H9 (cell line): ENCODE measurements at regions not wholly inside any gene's neighbourhood (a gene's known extent, or its start where the extent isn't known, plus 50 kb on each side); places are given as distances from the start of the nearest gene placed in this dataset.

Experiments
- DNase-seq: peaks from one replicate; pipeline ENCODE4 v3.0.0-alpha.2; 2017
- H2AFZ ChIP-seq: one replicate; pipeline ENCODE4 v1.6.1; 2013; ENCODE audit warnings: mild to moderate bottlenecking, low read length, control low read depth, moderate library complexity
- H2AK5ac ChIP-seq: 2 replicates; pipeline ENCODE4 v1.6.1; 2013; ENCODE audit warnings: low read length, control low read depth, mixed read lengths; ENCODE audit not compliant: insufficient read length
- H2BK120ac ChIP-seq: one replicate; pipeline ENCODE4 v1.6.1; 2013; ENCODE audit warnings: low read depth, mild to moderate bottlenecking, low read length, control low read depth, inconsistent platforms; ENCODE audit not compliant: poor library complexity, severe bottlenecking
- H2BK12ac ChIP-seq: 2 replicates; pipeline ENCODE4 v1.6.1; 2013; ENCODE audit warnings: low read length, control low read depth, mixed read lengths, low read depth; ENCODE audit not compliant: insufficient read length
- H2BK15ac ChIP-seq: 2 replicates; pipeline ENCODE4 v1.6.1; 2013; ENCODE audit warnings: low read depth, low read length, control low read depth
- H2BK20ac ChIP-seq: one replicate; pipeline ENCODE4 v1.6.1; 2013; ENCODE audit warnings: low read depth, mild to moderate bottlenecking, low read length, control low read depth, inconsistent platforms; ENCODE audit not compliant: poor library complexity, severe bottlenecking
- H2BK5ac ChIP-seq: 2 replicates; pipeline ENCODE4 v1.6.1; 2013; ENCODE audit warnings: low read length, control low read depth, mixed read lengths; ENCODE audit not compliant: insufficient read length
- H3K14ac ChIP-seq: 2 replicates; pipeline ENCODE4 v1.6.1; 2013; ENCODE audit warnings: low read length, control low read depth; ENCODE audit not compliant: insufficient read depth
- H3K18ac ChIP-seq: 2 replicates; pipeline ENCODE4 v1.6.1; 2013; ENCODE audit warnings: low read depth, mild to moderate bottlenecking, mixed read lengths, low read length, control low read depth; ENCODE audit not compliant: insufficient read length
- H3K23ac ChIP-seq: 2 replicates; pipeline ENCODE4 v1.6.1; 2013; ENCODE audit warnings: low read length, control low read depth, mixed read lengths, low read depth; ENCODE audit not compliant: insufficient read length
- H3K23me2 ChIP-seq: 2 replicates; pipeline ENCODE4 v1.6.1; 2013; ENCODE audit warnings: low read depth, mild to moderate bottlenecking, mixed read lengths, low read length, control low read depth; ENCODE audit not compliant: insufficient read length, poor library complexity, severe bottlenecking
- H3K27ac ChIP-seq: 2 replicates; pipeline ENCODE4 v1.5.1; 2013; ENCODE audit warnings: low read length, control low read depth, mixed read lengths, low read depth; ENCODE audit not compliant: insufficient read length
- H3K27me3 ChIP-seq: 2 replicates; pipeline ENCODE4 v1.6.1; 2013; ENCODE audit warnings: low read length, control low read depth, inconsistent platforms; ENCODE audit not compliant: insufficient read depth
- H3K4ac ChIP-seq: 2 replicates; pipeline ENCODE4 v1.6.1; 2013; ENCODE audit warnings: low read depth, mild to moderate bottlenecking, control low read depth, inconsistent platforms, low read length, moderate library complexity
- H3K4me1 ChIP-seq: 2 replicates; pipeline ENCODE4 v1.6.1; 2013; ENCODE audit warnings: low read length, control low read depth, inconsistent platforms; ENCODE audit not compliant: insufficient read depth
- H3K4me2 ChIP-seq: 2 replicates; pipeline ENCODE4 v1.6.1; 2013; ENCODE audit warnings: low read length, control low read depth, mixed read lengths; ENCODE audit not compliant: insufficient read length, insufficient read depth
- H3K56ac ChIP-seq: 2 replicates; pipeline ENCODE4 v1.6.1; 2013; ENCODE audit warnings: low read depth, mild to moderate bottlenecking, mixed read lengths, low read length, control low read depth; ENCODE audit not compliant: insufficient read length
- H3K79me1 ChIP-seq: 2 replicates; pipeline ENCODE4 v1.6.1; 2013; ENCODE audit warnings: low read depth, mild to moderate bottlenecking, moderate library complexity, low read length, control low read depth, inconsistent platforms; ENCODE audit not compliant: insufficient read depth, poor library complexity, severe bottlenecking
- H3K79me2 ChIP-seq: 2 replicates; pipeline ENCODE4 v1.6.1; 2013; ENCODE audit warnings: low read length, control low read depth, inconsistent platforms; ENCODE audit not compliant: insufficient read depth
- H3K9ac ChIP-seq: 2 replicates; pipeline ENCODE4 v1.6.1; 2013; ENCODE audit warnings: low read length, control low read depth, mixed read lengths; ENCODE audit not compliant: insufficient read length; ENCODE audit errors: extremely low read depth
- H3K9me3 ChIP-seq: one replicate; pipeline ENCODE4 v1.6.1; 2013; ENCODE audit warnings: low read depth, low read length, inconsistent platforms; ENCODE audit not compliant: control insufficient read depth
- H3T11ph ChIP-seq: one replicate; pipeline ENCODE4 v1.6.1; 2013; ENCODE audit warnings: mild to moderate bottlenecking, low read length, control low read depth, inconsistent platforms
- H4K20me1 ChIP-seq: one replicate; pipeline ENCODE4 v1.6.1; 2013; ENCODE audit not compliant: control insufficient read depth, insufficient read length, insufficient read depth
- H4K5ac ChIP-seq: 2 replicates; pipeline ENCODE4 v1.6.1; 2013; ENCODE audit warnings: low read depth, mild to moderate bottlenecking, mixed read lengths, low read length, control low read depth; ENCODE audit not compliant: insufficient read length
- H4K8ac ChIP-seq: replicated peaks from 2 replicates; pipeline ENCODE4 v1.6.1; 2013; ENCODE audit warnings: low read length, control low read depth, mixed read lengths, low read depth; ENCODE audit not compliant: insufficient read length
- H4K91ac ChIP-seq: 2 replicates; pipeline ENCODE4 v1.6.1; 2013; ENCODE audit warnings: low read depth, mild to moderate bottlenecking, moderate library complexity, mixed read lengths, low read length, control low read depth; ENCODE audit not compliant: insufficient read length
- H3K27ac Mint-ChIP-seq, 3 experiments: 2 replicates in 2 of 3; 3 replicates in 1 of 3; pipeline ENCODE4 v1.8.0; 2020 to 2021; ENCODE audit warnings: mixed read lengths in 3 of 3, mild to moderate bottlenecking in 1 of 3, moderate library complexity in 1 of 3
- H3K27me3 Mint-ChIP-seq: 2 replicates; pipeline ENCODE4 v1.8.0; 2021; ENCODE audit warnings: low read depth, mild to moderate bottlenecking, moderate library complexity, mixed read lengths
- H3K36me3 Mint-ChIP-seq, 3 experiments: 2 replicates in 2 of 3; 3 replicates in 1 of 3; pipeline ENCODE4 v1.8.0; 2020 to 2021; ENCODE audit warnings: low read depth in 3 of 3, mixed read lengths in 3 of 3; ENCODE audit not compliant: insufficient read depth in 1 of 3
- H3K4me1 Mint-ChIP-seq, 2 experiments: 2 replicates each; pipeline ENCODE4 v1.8.0; 2020; ENCODE audit warnings: mixed read lengths in 2 of 2
- H3K4me3 Mint-ChIP-seq, 2 experiments: 2 replicates in 1 of 2; 3 replicates in 1 of 2; pipeline ENCODE4 v1.8.0; 2020 to 2021; ENCODE audit warnings: mild to moderate bottlenecking in 2 of 2, mixed read lengths in 2 of 2, moderate library complexity in 1 of 2
- H3K9me3 Mint-ChIP-seq, 2 experiments: 2 replicates in 1 of 2; 3 replicates in 1 of 2; pipeline ENCODE4 v1.8.0; 2020; ENCODE audit warnings: mild to moderate bottlenecking in 2 of 2, mixed read lengths in 2 of 2, moderate library complexity in 1 of 2
- CTCF ChIP-seq: fragments of 200-600 bp; sonication (generic); conservative IDR thresholded peaks from 3 replicates; pipeline ENCODE4 v1.8.0; 2021; ENCODE audit warnings: antibody characterized with exemption, mild to moderate bottlenecking
- WGBS: extraction: QIAGEN DNeasy Blood & Tissue Kit; methylation state at CpG from one replicate; pipeline ENCODE4 v1.1.7; 2013; ENCODE audit warnings: missing lambda C conversion rate, low lambda C conversion rate, mixed read lengths; ENCODE audit not compliant: insufficient read length; ENCODE audit errors: extremely low coverage; 5-methylcytosine and 5-hydroxymethylcytosine counted together

DNA sequence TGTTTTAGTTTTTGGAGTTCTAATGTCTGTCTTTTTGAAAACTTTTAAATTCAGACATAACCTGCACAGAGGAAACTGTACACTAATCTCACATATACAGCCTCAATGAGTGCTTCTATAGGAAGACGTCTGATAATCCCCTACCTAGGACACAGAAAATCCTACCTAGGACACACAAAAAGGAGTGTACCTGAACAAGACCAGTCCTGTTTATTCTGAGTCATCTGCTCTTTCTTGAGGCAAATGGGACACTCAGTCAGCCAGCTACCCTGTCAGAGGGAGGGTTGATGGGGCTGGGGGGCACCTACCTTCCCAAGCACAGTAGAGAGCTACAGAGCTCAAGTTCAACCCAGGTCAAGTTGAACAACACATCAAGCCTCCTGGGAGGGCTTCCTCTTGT, 346.6 kb upstream of the NCAM1 start:
- H3K4me1 Mint-ChIP-seq = peaks cover 16 to 19% of the 10 kb centered on the region in 2 experiments
- H3K4me2 ChIP-seq = no peak overlapping the region
- H2AFZ ChIP-seq = no peak overlapping the region
- no peaks in the 10 kb centered on the region for H3K36me3 Mint-ChIP-seq
- H2BK5ac ChIP-seq = no peak overlapping the region
- no peak overlapping the region for H4K91ac ChIP-seq
- no peaks in the 10 kb centered on the region for H4K20me1 ChIP-seq
- no peaks in the 10 kb centered on the region; the same call in 1 of the 2 replicates for H3K27me3 Mint-ChIP-seq
- no peak overlapping the region for H4K5ac ChIP-seq
- no peak overlapping the region for H3K27ac Mint-ChIP-seq
- no peak overlapping the region for H3K23ac ChIP-seq
- no peaks in the 10 kb centered on the region for H3K79me1 ChIP-seq
- no peak overlapping the region for H2BK12ac ChIP-seq
- no peak overlapping the region for H3K18ac ChIP-seq
- no peak overlapping the region for H2BK15ac ChIP-seq
- no peak overlapping the region for H3K4me3 Mint-ChIP-seq
- no peak overlapping the region for H3K27ac ChIP-seq
- H3K56ac ChIP-seq = no peak overlapping the region
- H3K79me2 ChIP-seq = no peaks in the 10 kb centered on the region
- TF ChIP-seq CTCF = no peak
- H2AK5ac ChIP-seq = no peak overlapping the region
- H3K27me3 ChIP-seq = no peaks in the 10 kb centered on the region
- WGBS = no CpG with 5 or more reads among the region's 1 CpG
- H4K8ac ChIP-seq = no peak overlapping the region
- no peak overlapping the region for H3K9ac ChIP-seq
- no peak overlapping the region for H2BK20ac ChIP-seq
- no peaks in the 10 kb centered on the region for H3K4me1 ChIP-seq
- H2BK120ac ChIP-seq = no peak overlapping the region
- no peaks in the 10 kb centered on the region for H3K9me3 ChIP-seq
- no peaks in the 10 kb centered on the region for H3K9me3 Mint-ChIP-seq
- no peaks in the 10 kb centered on the region for H3K23me2 ChIP-seq
- DNase-seq = no peak
- H3K14ac ChIP-seq = no peak overlapping the region
- no peak overlapping the region for H3T11ph ChIP-seq
- H3K4ac ChIP-seq = no peak overlapping the region
